Vagina (tissue), 2 donors: ENCODE measurements at regions not wholly inside any gene's neighbourhood (a gene's known extent, or its start where the extent isn't known, plus 50 kb on each side); places are given as distances from the start of the nearest gene placed in this dataset.

ENCODE experiments used
- CTCF ChIP-seq, 3 experiments: fragments of 450-650 bp in 2 of 3; fragments of 200-600 bp in 1 of 3; sonication (generic) in 1 of 3; IDR thresholded peaks; one replicate each; pipeline ENCODE4 v1.5.1; 2017 to 2019; ENCODE audit warnings: antibody characterized with exemption in 3 of 3, mild to moderate bottlenecking in 2 of 3, moderate library complexity in 2 of 3
- POLR2A ChIP-seq, 2 donors: fragments of 450-650 bp; IDR thresholded peaks; one replicate each; pipeline ENCODE4 v1.6.1; 2017; ENCODE audit warnings: antibody characterized with exemption in 2 of 2, mild to moderate bottlenecking in 2 of 2, moderate library complexity in 2 of 2

DNA sequence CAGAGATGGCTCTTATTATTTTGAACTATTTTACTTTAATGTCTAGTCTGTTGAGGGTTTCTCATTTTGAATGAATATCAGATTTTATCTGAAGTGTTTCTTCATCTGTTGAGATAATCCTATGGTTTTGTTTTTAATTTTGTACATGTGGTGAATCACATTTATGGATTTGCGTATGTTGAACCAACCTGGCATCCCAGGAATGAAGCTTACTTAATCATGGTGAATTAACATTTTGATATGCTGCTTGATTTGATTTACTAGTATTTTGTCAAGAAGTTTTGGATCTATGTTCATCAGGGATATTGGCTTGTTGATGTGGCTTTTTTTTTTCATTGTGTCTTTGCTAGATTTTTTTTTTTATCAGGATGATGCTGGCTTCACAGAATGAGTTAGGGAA lies 2390.9 kb downstream of the PCDH7 start:
- no peak for TF ChIP-seq CTCF (IDR thresholded peaks at IDR 0.05)
- no peak for TF ChIP-seq POLR2A (IDR thresholded peaks at IDR 0.05)
